Trophoblast cell (in vitro differentiated cells and primary cell): ENCODE measurements at regions not wholly inside any gene's neighbourhood (a gene's known extent, or its start where the extent isn't known, plus 50 kb on each side); places are given as distances from the start of the nearest gene placed in this dataset.

Source experiments
- DNase-seq, 2 donors: peaks; one replicate each; pipeline ENCODE4 v3.0.0-alpha.2; 2016
- H2AFZ ChIP-seq: 2 replicates; pipeline ENCODE4 v1.6.1; 2013; ENCODE audit warnings: low read length, moderate library complexity, mild to moderate bottlenecking; ENCODE audit not compliant: insufficient read depth, poor library complexity
- H2AK5ac ChIP-seq: 2 replicates; pipeline ENCODE4 v1.6.1; 2013; ENCODE audit warnings: mild to moderate bottlenecking, low read length
- H2BK120ac ChIP-seq: 2 replicates; pipeline ENCODE4 v1.6.1; 2013; ENCODE audit warnings: low read length, mild to moderate bottlenecking, moderate library complexity; ENCODE audit not compliant: insufficient read depth, poor library complexity
- H2BK12ac ChIP-seq: 2 replicates; pipeline ENCODE4 v1.6.1; 2013; ENCODE audit warnings: mild to moderate bottlenecking, low read length, moderate library complexity
- H2BK5ac ChIP-seq: 2 replicates; pipeline ENCODE4 v1.6.1; 2013; ENCODE audit warnings: low read length, low read depth, moderate library complexity, mild to moderate bottlenecking; ENCODE audit not compliant: poor library complexity
- H3K14ac ChIP-seq: 2 replicates; pipeline ENCODE4 v1.6.1; 2013; ENCODE audit warnings: mild to moderate bottlenecking, low read length
- H3K18ac ChIP-seq: 2 replicates; pipeline ENCODE4 v1.6.1; 2013; ENCODE audit warnings: mild to moderate bottlenecking, low read length
- H3K23ac ChIP-seq: 2 replicates; pipeline ENCODE4 v1.6.1; 2013; ENCODE audit warnings: low read length
- H3K27ac ChIP-seq: 2 replicates; pipeline ENCODE4 v1.5.1; 2013; ENCODE audit warnings: low read depth, mild to moderate bottlenecking, inconsistent platforms, low read length, moderate library complexity
- H3K27me3 ChIP-seq: 2 replicates; pipeline ENCODE4 v1.6.1; 2013; ENCODE audit warnings: inconsistent platforms, mild to moderate bottlenecking, low read length, moderate library complexity; ENCODE audit not compliant: insufficient read depth
- H3K36me3 ChIP-seq, 2 experiments: 1 replicate in 1 of 2; 2 replicates in 1 of 2; pipeline ENCODE4 v1.6.1; 2013; ENCODE audit warnings: low read length in 2 of 2, mild to moderate bottlenecking in 2 of 2, moderate library complexity in 1 of 2; ENCODE audit not compliant: insufficient read depth in 2 of 2, control insufficient read depth in 1 of 2
- H3K4ac ChIP-seq: 2 replicates; pipeline ENCODE4 v1.6.1; 2013; ENCODE audit warnings: low read depth, mild to moderate bottlenecking, low read length, moderate library complexity
- H3K4me1 ChIP-seq, 2 experiments: 1 replicate in 1 of 2; 2 replicates in 1 of 2; pipeline ENCODE4 v1.6.1; 2013; ENCODE audit warnings: low read length in 2 of 2, mild to moderate bottlenecking in 2 of 2, moderate library complexity in 1 of 2; ENCODE audit not compliant: insufficient read depth in 2 of 2, control insufficient read depth in 1 of 2
- H3K4me2 ChIP-seq: 2 replicates; pipeline ENCODE4 v1.6.1; 2013; ENCODE audit warnings: inconsistent platforms, mild to moderate bottlenecking, low read length, moderate library complexity
- H3K4me3 ChIP-seq: 2 replicates; pipeline ENCODE4 v1.5.1; 2013; ENCODE audit warnings: mild to moderate bottlenecking, low read depth, low read length, inconsistent platforms
- H3K79me1 ChIP-seq: one replicate; pipeline ENCODE4 v1.6.1; 2013; ENCODE audit warnings: low read length
- H3K79me2 ChIP-seq: 2 replicates; pipeline ENCODE4 v1.6.1; 2013; ENCODE audit warnings: low read length, mild to moderate bottlenecking; ENCODE audit not compliant: control insufficient read depth, insufficient read depth, poor library complexity
- H3K9ac ChIP-seq: 2 replicates; pipeline ENCODE4 v1.6.1; 2013; ENCODE audit warnings: mild to moderate bottlenecking, low read length
- H3K9me3 ChIP-seq: 2 replicates; pipeline ENCODE4 v1.6.1; 2013; ENCODE audit warnings: low read depth, mild to moderate bottlenecking, control low read depth, inconsistent platforms, low read length; ENCODE audit not compliant: insufficient read depth
- H4K12ac ChIP-seq: 2 replicates; pipeline ENCODE4 v1.6.1; 2013; ENCODE audit warnings: low read depth, mild to moderate bottlenecking, low read length, moderate library complexity
- H4K8ac ChIP-seq: 2 replicates; pipeline ENCODE4 v1.6.1; 2013; ENCODE audit warnings: low read depth, mild to moderate bottlenecking, low read length, moderate library complexity
- H4K91ac ChIP-seq: one replicate; pipeline ENCODE4 v1.6.1; 2013; ENCODE audit warnings: low read depth, mild to moderate bottlenecking, low read length, moderate library complexity
- WGBS: extraction: QIAGEN DNeasy Blood & Tissue Kit; methylation state at CpG from one replicate; pipeline ENCODE4 v1.1.7; 2013; ENCODE audit warnings: missing lambda C conversion rate; ENCODE audit not compliant: insufficient read length, insufficient coverage; ENCODE audit errors: extremely low coverage; 5-methylcytosine and 5-hydroxymethylcytosine counted together

DNA sequence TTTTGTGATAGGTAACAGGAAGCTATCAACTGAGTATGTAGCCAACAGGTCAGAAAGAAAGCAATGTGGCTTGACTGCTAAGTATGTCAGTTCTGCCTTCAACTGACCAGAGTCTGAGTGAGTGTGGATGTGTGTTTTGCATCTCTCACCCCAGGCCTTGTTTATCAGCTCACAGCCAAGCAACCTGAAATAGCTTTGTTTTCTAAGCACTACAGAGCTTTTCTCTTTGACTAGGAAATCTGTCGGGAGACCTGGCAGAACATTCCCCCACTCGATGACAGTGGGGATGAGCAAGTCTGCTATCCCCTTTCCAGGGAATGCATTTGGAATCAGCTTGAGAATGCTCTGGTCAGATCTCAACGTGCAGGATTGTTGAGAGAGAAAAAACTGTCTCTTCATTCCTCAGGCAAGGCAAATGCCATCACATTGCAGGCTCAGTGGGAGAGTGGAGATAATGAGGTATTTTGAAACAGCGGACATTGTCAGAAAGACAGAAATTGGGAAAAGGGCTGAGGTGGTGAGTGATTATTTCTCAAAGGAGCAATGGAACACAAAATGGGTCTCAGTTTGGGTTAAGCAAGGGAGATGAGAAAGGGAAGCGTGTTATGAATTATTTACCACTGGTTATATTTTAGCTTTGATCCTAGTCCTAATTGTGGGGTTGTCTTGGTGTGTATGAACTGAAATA lies 233.8 kb upstream of the PIK3C3 start:
- H3K4me1 ChIP-seq, result peaks cover 0 to 5% of the 10 kb centered on the region in 2 experiments
- H2BK12ac ChIP-seq, result no peak overlapping the region
- no peak overlapping the region for H4K91ac ChIP-seq
- no peak overlapping the region for H3K4ac ChIP-seq
- no peaks in the 10 kb centered on the region for H3K36me3 ChIP-seq
- no peak overlapping the region for H2BK120ac ChIP-seq
- no peak overlapping the region for H4K8ac ChIP-seq
- no peak overlapping the region for H3K23ac ChIP-seq
- H3K18ac ChIP-seq, result no peak overlapping the region
- H3K9me3 ChIP-seq, result no peaks in the 10 kb centered on the region
- DNase-seq, result peak in 1 of 2 donors; percentile 14
- H3K79me1 ChIP-seq, result no peaks in the 10 kb centered on the region
- H3K4me3 ChIP-seq, result no peak overlapping the region
- H3K79me2 ChIP-seq, result no peaks in the 10 kb centered on the region
- WGBS, result no CpG with 5 or more reads among the region's 5 CpGs
- H3K27ac ChIP-seq, result no peak overlapping the region
- no peaks in the 10 kb centered on the region for H3K27me3 ChIP-seq
- peak overlapping the region; percentile 52 for H2AFZ ChIP-seq
- H2BK5ac ChIP-seq, result no peak overlapping the region
- no peak overlapping the region for H4K12ac ChIP-seq
- H2AK5ac ChIP-seq, result no peak overlapping the region
- no peak overlapping the region for H3K9ac ChIP-seq
- H3K14ac ChIP-seq, result no peak overlapping the region
- H3K4me2 ChIP-seq, result no peak overlapping the region

DNA sequence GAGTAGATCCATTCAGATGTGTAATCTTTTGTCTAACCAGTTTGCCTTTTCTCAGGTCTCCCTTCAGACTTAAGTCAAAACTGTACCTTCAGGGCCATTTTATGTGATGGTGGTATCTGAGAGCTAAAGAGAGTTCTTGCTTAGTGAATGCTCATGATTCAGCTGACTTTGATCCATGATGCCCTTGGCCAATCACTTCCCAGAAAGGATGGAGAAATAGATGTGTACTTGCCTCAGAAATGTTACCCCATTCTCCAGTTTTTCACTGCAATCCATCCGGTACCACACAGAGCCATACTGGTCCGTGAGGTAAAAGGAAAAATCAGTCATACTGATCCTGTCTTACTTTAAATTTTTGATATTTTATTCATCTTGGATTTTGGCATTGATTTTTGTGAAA lies 234.8 kb upstream of the PIK3C3 start:
- Histone ChIP-seq H3K79me1 (no peaks in the 10 kb centered on the region), H3K4me3 (no peak overlapping the region), H2AK5ac (no peak overlapping the region), H3K4ac (no peak overlapping the region), H3K36me3 (no peaks in the 10 kb centered on the region), H3K4me2 (no peak overlapping the region), H3K79me2 (no peaks in the 10 kb centered on the region), H2BK12ac (no peak overlapping the region), H2AFZ (no peak overlapping the region), H3K14ac (no peak overlapping the region), H4K8ac (no peak overlapping the region), H3K27ac (no peak overlapping the region), H2BK5ac (no peak overlapping the region), H3K27me3 (no peaks in the 10 kb centered on the region), H3K23ac (no peak overlapping the region), H3K9me3 (no peaks in the 10 kb centered on the region), H3K9ac (no peak overlapping the region), H4K91ac (no peak overlapping the region), H3K4me1 (peaks cover 0 to 5% of the 10 kb centered on the region in 2 experiments), H2BK120ac (no peak overlapping the region), H3K18ac (no peak overlapping the region), H4K12ac (no peak overlapping the region)
- WGBS, result no CpG with 5 or more reads among the region's 2 CpGs
- no peak for DNase-seq

DNA sequence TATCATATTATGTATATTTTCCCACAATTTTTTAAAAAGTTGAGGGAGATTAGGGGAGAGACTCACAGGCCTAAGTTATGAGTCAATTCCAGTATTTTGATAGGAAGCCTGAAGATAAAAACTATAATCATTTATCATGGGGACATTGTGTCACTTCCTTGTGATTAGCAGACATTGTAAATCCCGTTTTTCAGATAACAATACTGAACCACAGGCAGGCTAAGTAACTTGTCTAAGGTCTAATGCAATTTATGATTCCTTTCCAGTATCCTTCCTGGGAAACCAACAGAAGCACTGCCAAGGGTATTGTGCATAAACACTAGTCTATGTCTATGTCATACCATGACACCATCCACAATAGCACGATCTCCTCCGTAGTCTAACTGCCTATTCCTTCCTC lies 235.2 kb upstream of the PIK3C3 start:
- Histone ChIP-seq H2BK12ac (no peak overlapping the region), H4K8ac (no peak overlapping the region), H3K79me2 (no peaks in the 10 kb centered on the region), H3K27ac (no peak overlapping the region), H3K18ac (no peak overlapping the region), H3K36me3 (no peaks in the 10 kb centered on the region), H3K14ac (no peak overlapping the region), H2BK5ac (no peak overlapping the region), H3K4ac (no peak overlapping the region), H3K4me2 (no peak overlapping the region), H3K4me3 (no peak overlapping the region), H2AFZ (no peak overlapping the region), H3K4me1 (peaks cover 0 to 5% of the 10 kb centered on the region in 2 experiments), H4K91ac (no peak overlapping the region), H3K9ac (no peak overlapping the region), H3K23ac (no peak overlapping the region), H3K27me3 (no peaks in the 10 kb centered on the region), H4K12ac (no peak overlapping the region), H3K79me1 (no peaks in the 10 kb centered on the region), H2BK120ac (no peak overlapping the region), H3K9me3 (no peaks in the 10 kb centered on the region), H2AK5ac (no peak overlapping the region)
- no peak for DNase-seq
- WGBS, result no CpG with 5 or more reads among the region's 3 CpGs

DNA sequence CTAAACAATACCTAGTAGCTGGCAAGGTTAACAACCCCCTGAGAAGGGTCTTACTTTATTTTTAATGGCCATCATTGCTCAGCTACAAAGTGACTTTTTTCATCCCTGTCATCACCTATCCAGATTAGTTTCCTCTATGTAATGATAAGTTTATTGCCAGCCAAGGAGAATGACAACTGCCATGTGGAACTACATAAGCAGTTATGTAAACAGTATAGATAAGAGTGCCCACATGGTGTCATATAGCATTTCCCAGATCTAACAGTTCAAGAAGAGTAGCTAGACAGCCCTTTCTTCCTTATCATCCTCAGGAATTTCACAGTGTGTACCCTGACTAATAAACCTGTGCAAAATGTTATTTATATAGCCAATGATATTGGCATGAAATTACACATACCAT lies 240.2 kb upstream of the PIK3C3 start:
- Histone ChIP-seq H2AK5ac (no peak overlapping the region), H4K91ac (no peak overlapping the region), H3K4me2 (no peak overlapping the region), H3K9me3 (no peaks in the 10 kb centered on the region), H3K4me3 (no peak overlapping the region), H3K79me2 (no peaks in the 10 kb centered on the region), H3K27me3 (no peaks in the 10 kb centered on the region), H4K8ac (no peak overlapping the region), H2BK5ac (no peak overlapping the region), H4K12ac (no peak overlapping the region), H2AFZ (no peak overlapping the region), H3K23ac (no peak overlapping the region), H2BK120ac (no peak overlapping the region), H3K9ac (no peak overlapping the region), H2BK12ac (no peak overlapping the region), H3K27ac (no peak overlapping the region), H3K18ac (no peak overlapping the region), H3K36me3 (no peaks in the 10 kb centered on the region), H3K79me1 (no peaks in the 10 kb centered on the region), H3K14ac (no peak overlapping the region), H3K4ac (no peak overlapping the region), H3K4me1 (no peaks in the 10 kb centered on the region)
- no peak for DNase-seq
